Loucy (cell line): ENCODE measurements at regions not wholly inside any gene's neighbourhood (a gene's known extent, or its start where the extent isn't known, plus 50 kb on each side); places are given as distances from the start of the nearest gene placed in this dataset.

ENCODE experiments used
- CTCF ChIP-seq: fragments of 200-600 bp; sonication (generic); conservative IDR thresholded peaks from 2 replicates; pipeline ENCODE4 v1.5.1; 2014; ENCODE audit warnings: mild to moderate bottlenecking, antibody characterized with exemption, low read length
- EZH2phosphoT487 ChIP-seq: fragments of 200-600 bp; IDR thresholded peaks from 2 replicates; pipeline ENCODE4 v1.6.1; 2018; ENCODE audit warnings: antibody characterized with exemption, mild to moderate bottlenecking, moderate library complexity, borderline replicate concordance

GRCh38 chr12:58342736-58343135, 401.4 kb downstream of the ATP23 start:
- TF ChIP-seq CTCF: no peak
- TF ChIP-seq EZH2phosphoT487: no peak
